A673 (cell line): ENCODE measurements at regions not wholly inside any gene's neighbourhood (a gene's known extent, or its start where the extent isn't known, plus 50 kb on each side); places are given as distances from the start of the nearest gene placed in this dataset.

Experiments used
- EZH2 ChIP-seq: fragments of 200-600 bp; sonication (generic); IDR thresholded peaks from 2 replicates; pipeline ENCODE4 v1.6.1; 2017; ENCODE audit warnings: borderline replicate concordance, low read depth, mild to moderate bottlenecking, mixed read lengths, antibody characterized with exemption, low read length; ENCODE audit not compliant: poor library complexity, severe bottlenecking
- TF ChIP-seq, protein P1 (sequence below): fragments of 300-800, 200-600 bp; sonication (generic); conservative IDR thresholded peaks from 2 replicates; pipeline ENCODE4 v1.5.1; 2017; ENCODE audit warnings: low read depth, mild to moderate bottlenecking, antibody characterized with exemption, low read length, moderate library complexity, mixed read lengths

DNA sequence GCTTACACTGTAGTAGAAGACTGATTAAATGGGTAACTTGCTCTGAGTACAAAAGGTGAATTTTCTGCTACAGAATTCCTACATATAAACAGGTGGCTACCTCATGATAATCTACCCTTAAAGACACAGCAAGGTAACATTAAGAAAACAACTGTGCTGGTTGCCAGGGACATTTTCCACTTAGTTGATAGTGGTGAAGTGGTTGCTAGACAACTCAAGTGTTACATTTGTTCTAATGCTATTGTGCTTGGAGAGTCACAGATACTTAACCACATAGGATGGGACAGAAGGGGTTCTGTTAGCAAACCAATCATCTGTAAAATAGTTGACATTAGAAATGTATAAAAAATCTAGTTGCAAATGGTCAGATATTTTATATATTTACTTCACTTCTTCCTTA, 870.3 kb upstream of the SEL1L start:
- TF ChIP-seq, protein P1, sequence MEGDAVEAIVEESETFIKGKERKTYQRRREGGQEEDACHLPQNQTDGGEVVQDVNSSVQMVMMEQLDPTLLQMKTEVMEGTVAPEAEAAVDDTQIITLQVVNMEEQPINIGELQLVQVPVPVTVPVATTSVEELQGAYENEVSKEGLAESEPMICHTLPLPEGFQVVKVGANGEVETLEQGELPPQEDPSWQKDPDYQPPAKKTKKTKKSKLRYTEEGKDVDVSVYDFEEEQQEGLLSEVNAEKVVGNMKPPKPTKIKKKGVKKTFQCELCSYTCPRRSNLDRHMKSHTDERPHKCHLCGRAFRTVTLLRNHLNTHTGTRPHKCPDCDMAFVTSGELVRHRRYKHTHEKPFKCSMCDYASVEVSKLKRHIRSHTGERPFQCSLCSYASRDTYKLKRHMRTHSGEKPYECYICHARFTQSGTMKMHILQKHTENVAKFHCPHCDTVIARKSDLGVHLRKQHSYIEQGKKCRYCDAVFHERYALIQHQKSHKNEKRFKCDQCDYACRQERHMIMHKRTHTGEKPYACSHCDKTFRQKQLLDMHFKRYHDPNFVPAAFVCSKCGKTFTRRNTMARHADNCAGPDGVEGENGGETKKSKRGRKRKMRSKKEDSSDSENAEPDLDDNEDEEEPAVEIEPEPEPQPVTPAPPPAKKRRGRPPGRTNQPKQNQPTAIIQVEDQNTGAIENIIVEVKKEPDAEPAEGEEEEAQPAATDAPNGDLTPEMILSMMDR = no peak
- no peak for TF ChIP-seq EZH2
